ENCODE measurements at regions not wholly inside any gene's neighbourhood (a gene's known extent, or its start where the extent isn't known, plus 50 kb on each side); places are given as distances from the start of the nearest gene placed in this dataset.
A peak's percentile ranks its signal among the peaks of the same experiment; 100 is the strongest.

GRCh38 chr17:53891726-53892125 is 69.0 kb downstream of the KIF2B start:
- Histone ChIP-seq H3K4me1 (ENCODE audit: insufficient read depth, low read length) (no peaks in the 10 kb centered on the region), H3K9me3 (ENCODE audit: insufficient read depth, low read depth, low read length) (peaks cover 5% of the 10 kb centered on the region; the same call in 1 of the 2 replicates), H3K4me3 (ENCODE audit: low read length) (no peak overlapping the region), H3K27me3 (ENCODE audit: insufficient read depth, low read length) (no peaks in the 10 kb centered on the region), H3K36me3 (ENCODE audit: insufficient read depth, low read length) (no peaks in the 10 kb centered on the region), H3K9ac (ENCODE audit: low read depth, low read length) (no peak overlapping the region), H3K27ac (ENCODE audit: low read depth, low read length) (no peak overlapping the region)
- WGBS = 92% methylated on average over 4 of the region's 4 CpGs

- H3K9ac ChIP-seq (ENCODE audit: low read depth, low read length) = no peak overlapping the region
- no peaks in the 10 kb centered on the region for H3K27me3 ChIP-seq (ENCODE audit: insufficient read depth, low read length)
- H3K36me3 ChIP-seq (ENCODE audit: insufficient read depth, low read length) = no peaks in the 10 kb centered on the region
- H3K4me3 ChIP-seq (ENCODE audit: low read length) = no peak overlapping the region
- no peak overlapping the region for H3K27ac ChIP-seq (ENCODE audit: low read depth, low read length)
- H3K4me1 ChIP-seq (ENCODE audit: insufficient read depth, low read length) = no peaks in the 10 kb centered on the region
- WGBS = 97% methylated on average over 3 of the region's 3 CpGs
- peaks cover 5% of the 10 kb centered on the region; the same call in 1 of the 2 replicates for H3K9me3 ChIP-seq (ENCODE audit: insufficient read depth, low read depth, low read length)
Observed at GRCh38 chr17:53892222-53892621, 69.5 kb downstream of the KIF2B start.

GRCh38 chr17:53894591-53894990 is 71.9 kb downstream of the KIF2B start:
- Histone ChIP-seq H3K4me1 (ENCODE audit: insufficient read depth, low read length) (no peaks in the 10 kb centered on the region), H3K9me3 (ENCODE audit: insufficient read depth, low read depth, low read length) (no peaks in the 10 kb centered on the region), H3K36me3 (ENCODE audit: insufficient read depth, low read length) (no peaks in the 10 kb centered on the region), H3K27ac (ENCODE audit: low read depth, low read length) (no peak overlapping the region), H3K4me3 (ENCODE audit: low read length) (no peak overlapping the region), H3K9ac (ENCODE audit: low read depth, low read length) (no peak overlapping the region), H3K27me3 (ENCODE audit: insufficient read depth, low read length) (no peaks in the 10 kb centered on the region)
- 60% methylated on average over 1 of the region's 1 CpG for WGBS

GRCh38 chr17:53896047-53896446 is 73.3 kb downstream of the KIF2B start:
- Histone ChIP-seq H3K9me3 (ENCODE audit: insufficient read depth, low read depth, low read length) (0 out of 2 replicates have a peak, but pooled peaks cover 2% of the 10 kb centered on the region), H3K4me3 (ENCODE audit: low read length) (no peak overlapping the region), H3K27me3 (ENCODE audit: insufficient read depth, low read length) (no peaks in the 10 kb centered on the region), H3K4me1 (ENCODE audit: insufficient read depth, low read length) (no peaks in the 10 kb centered on the region), H3K36me3 (ENCODE audit: insufficient read depth, low read length) (no peaks in the 10 kb centered on the region), H3K9ac (ENCODE audit: low read depth, low read length) (no peak overlapping the region), H3K27ac (ENCODE audit: low read depth, low read length) (no peak overlapping the region)
- WGBS = 100% methylated on average over 1 of the region's 1 CpG

GRCh38 chr17:53900951-53901350 is 78.2 kb downstream of the KIF2B start:
- Histone ChIP-seq H3K36me3 (ENCODE audit: insufficient read depth, low read length) (no peaks in the 10 kb centered on the region), H3K9ac (ENCODE audit: low read depth, low read length) (no peak overlapping the region), H3K9me3 (ENCODE audit: insufficient read depth, low read depth, low read length) (peaks cover 16% of the 10 kb centered on the region), H3K27me3 (ENCODE audit: insufficient read depth, low read length) (no peaks in the 10 kb centered on the region), H3K27ac (ENCODE audit: low read depth, low read length) (no peak overlapping the region), H3K4me1 (ENCODE audit: insufficient read depth, low read length) (no peaks in the 10 kb centered on the region), H3K4me3 (ENCODE audit: low read length) (no peak overlapping the region)
- 100% methylated on average over 1 of the region's 1 CpG for WGBS

GRCh38 chr17:53907435-53907834 is 84.7 kb downstream of the KIF2B start:
- 86% methylated on average over 1 of the region's 1 CpG for WGBS
- no peak overlapping the region for H3K27ac ChIP-seq (ENCODE audit: low read depth, low read length)
- H3K9ac ChIP-seq (ENCODE audit: low read depth, low read length) = no peak overlapping the region
- H3K4me3 ChIP-seq (ENCODE audit: low read length) = no peak overlapping the region
- no peaks in the 10 kb centered on the region for H3K27me3 ChIP-seq (ENCODE audit: insufficient read depth, low read length)
- H3K9me3 ChIP-seq (ENCODE audit: insufficient read depth, low read depth, low read length) = no peaks in the 10 kb centered on the region
- H3K4me1 ChIP-seq (ENCODE audit: insufficient read depth, low read length) = no peaks in the 10 kb centered on the region
- no peaks in the 10 kb centered on the region for H3K36me3 ChIP-seq (ENCODE audit: insufficient read depth, low read length)

GRCh38 chr17:53909802-53910201 is 87.1 kb downstream of the KIF2B start:
- Histone ChIP-seq H3K9ac (ENCODE audit: low read depth, low read length) (no peak overlapping the region), H3K4me1 (ENCODE audit: insufficient read depth, low read length) (no peaks in the 10 kb centered on the region), H3K36me3 (ENCODE audit: insufficient read depth, low read length) (no peaks in the 10 kb centered on the region), H3K9me3 (ENCODE audit: insufficient read depth, low read depth, low read length) (no peaks in the 10 kb centered on the region), H3K4me3 (ENCODE audit: low read length) (no peak overlapping the region), H3K27ac (ENCODE audit: low read depth, low read length) (no peak overlapping the region), H3K27me3 (ENCODE audit: insufficient read depth, low read length) (no peaks in the 10 kb centered on the region)
- no CpG with 5 or more reads among the region's 3 CpGs for WGBS

GRCh38 chr17:53912117-53912516 is 89.4 kb downstream of the KIF2B start:
- H3K4me1 ChIP-seq (ENCODE audit: insufficient read depth, low read length) = no peaks in the 10 kb centered on the region
- no peaks in the 10 kb centered on the region for H3K36me3 ChIP-seq (ENCODE audit: insufficient read depth, low read length)
- H3K27me3 ChIP-seq (ENCODE audit: insufficient read depth, low read length) = no peaks in the 10 kb centered on the region
- H3K4me3 ChIP-seq (ENCODE audit: low read length) = no peak overlapping the region
- H3K9ac ChIP-seq (ENCODE audit: low read depth, low read length) = no peak overlapping the region
- H3K27ac ChIP-seq (ENCODE audit: low read depth, low read length) = no peak overlapping the region
- H3K9me3 ChIP-seq (ENCODE audit: insufficient read depth, low read depth, low read length) = no peaks in the 10 kb centered on the region
- 76% methylated on average over 1 of the region's 1 CpG for WGBS

GRCh38 chr17:53919356-53919755 is 96.6 kb downstream of the KIF2B start:
- Histone ChIP-seq H3K4me3 (ENCODE audit: low read length) (no peak overlapping the region), H3K9me3 (ENCODE audit: insufficient read depth, low read depth, low read length) (no peaks in the 10 kb centered on the region), H3K27me3 (ENCODE audit: insufficient read depth, low read length) (no peaks in the 10 kb centered on the region), H3K4me1 (ENCODE audit: insufficient read depth, low read length) (no peaks in the 10 kb centered on the region), H3K27ac (ENCODE audit: low read depth, low read length) (no peak overlapping the region), H3K9ac (ENCODE audit: low read depth, low read length) (no peak overlapping the region), H3K36me3 (ENCODE audit: insufficient read depth, low read length) (no peaks in the 10 kb centered on the region)
- no CpG with 5 or more reads among the region's 1 CpG for WGBS

GRCh38 chr17:53924530-53925455 is 102.1 kb downstream of the KIF2B start:
- no peak overlapping the region for H3K9ac ChIP-seq (ENCODE audit: low read depth, low read length)
- H3K36me3 ChIP-seq (ENCODE audit: insufficient read depth, low read length) = no peaks in the 10 kb centered on the region

GRCh38 chr17:53932386-53932785 is 109.7 kb downstream of the KIF2B start:
- no peak overlapping the region for H3K9ac ChIP-seq (ENCODE audit: low read depth, low read length)
- H3K27me3 ChIP-seq (ENCODE audit: insufficient read depth, low read length) = no peaks in the 10 kb centered on the region
- H3K36me3 ChIP-seq (ENCODE audit: insufficient read depth, low read length) = no peaks in the 10 kb centered on the region
- 94% methylated on average over 2 of the region's 2 CpGs for WGBS
- no peaks in the 10 kb centered on the region for H3K4me1 ChIP-seq (ENCODE audit: insufficient read depth, low read length)
- no peak overlapping the region for H3K27ac ChIP-seq (ENCODE audit: low read depth, low read length)
- no peaks in the 10 kb centered on the region for H3K9me3 ChIP-seq (ENCODE audit: insufficient read depth, low read depth, low read length)
- H3K4me3 ChIP-seq (ENCODE audit: low read length) = no peak overlapping the region

More at GRCh38 chr17:53924530-53925455, 102.1 kb downstream of the KIF2B start:
- Histone ChIP-seq H3K27me3 (ENCODE audit: insufficient read depth, low read length) (no peaks in the 10 kb centered on the region), H3K4me1 (ENCODE audit: insufficient read depth, low read length) (peaks cover 8% of the 10 kb centered on the region), H3K9me3 (ENCODE audit: insufficient read depth, low read depth, low read length) (no peaks in the 10 kb centered on the region), H3K27ac (ENCODE audit: low read depth, low read length) (0 out of 2 replicates have a peak overlapping the region, but pooled peaks have one; percentile 37), H3K4me3 (ENCODE audit: low read length) (no peak overlapping the region)
- WGBS = 49% methylated on average over 3 of the region's 4 CpGs
